DOHH2 (cell line): ENCODE measurements at regions not wholly inside any gene's neighbourhood (a gene's known extent, or its start where the extent isn't known, plus 50 kb on each side); places are given as distances from the start of the nearest gene placed in this dataset.

Experiments
- CTCF ChIP-seq: fragments of 200-600 bp; sonication (generic); IDR thresholded peaks from one replicate; pipeline ENCODE4 v1.5.1; 2014; ENCODE audit warnings: antibody characterized with exemption, mild to moderate bottlenecking, low read depth, low read length; ENCODE audit not compliant: poor library complexity, severe bottlenecking
- EZH2phosphoT487 ChIP-seq: fragments of 200-600 bp; sonication (generic); IDR thresholded peaks from 2 replicates; pipeline ENCODE4 v1.6.1; 2017; ENCODE audit warnings: borderline replicate concordance, mild to moderate bottlenecking, antibody characterized with exemption, low read length, moderate library complexity, mixed read lengths

- TF ChIP-seq EZH2phosphoT487 (no peak), CTCF (no peak)
Measured at GRCh38 chrX:14356401-14356800, 172.9 kb upstream of the GLRA2 start.
